ENCODE measurements at regions not wholly inside any gene's neighbourhood (a gene's known extent, or its start where the extent isn't known, plus 50 kb on each side); places are given as distances from the start of the nearest gene placed in this dataset.

DNA sequence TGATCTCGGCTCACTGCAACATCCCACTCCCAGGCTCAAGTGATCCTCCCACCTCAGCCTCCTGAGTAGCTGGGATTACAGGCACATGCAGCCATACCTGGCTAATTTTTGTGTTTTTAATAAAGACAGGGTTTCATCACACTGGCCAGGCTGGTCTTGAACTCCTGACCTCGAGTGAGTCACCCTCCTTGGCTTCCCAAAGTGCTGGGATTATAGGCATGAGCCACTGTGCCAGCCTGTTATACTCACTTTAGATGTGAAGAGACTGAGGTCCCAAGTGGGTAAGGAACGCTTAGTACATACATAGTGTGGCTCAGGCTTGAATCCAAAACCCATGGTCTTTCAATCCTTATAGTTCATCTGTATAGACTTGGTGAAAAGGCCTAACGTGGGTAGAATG, 63.7 kb upstream of the EPS8L3 start:
- DNase-seq (ENCODE audit: low read depth in 4 of 4, low spot score in 3 of 4): no peak

DNA sequence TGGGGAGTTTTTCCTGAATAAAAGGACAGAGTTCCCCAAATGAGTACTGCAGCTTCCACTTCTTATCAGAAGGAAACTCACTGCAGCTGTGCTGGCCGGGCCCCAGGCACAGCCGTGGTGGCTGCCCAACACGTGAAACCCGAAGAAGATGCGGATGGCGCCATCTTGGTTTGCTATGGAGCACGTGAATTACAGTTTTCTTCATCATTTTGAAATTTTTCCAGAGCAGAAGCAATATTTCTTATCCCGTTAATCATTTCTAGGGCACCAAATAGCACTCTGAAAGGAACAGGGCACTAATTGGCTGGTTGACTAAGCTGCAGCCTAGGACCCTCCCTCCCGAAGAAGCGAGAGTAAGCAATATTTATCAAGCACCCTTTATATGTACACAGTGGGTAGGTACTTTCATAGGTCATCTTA, 63.2 kb upstream of the EPS8L3 start:
- DNase-seq (ENCODE audit: low read depth in 4 of 4, low spot score in 3 of 4): no peak

DNA sequence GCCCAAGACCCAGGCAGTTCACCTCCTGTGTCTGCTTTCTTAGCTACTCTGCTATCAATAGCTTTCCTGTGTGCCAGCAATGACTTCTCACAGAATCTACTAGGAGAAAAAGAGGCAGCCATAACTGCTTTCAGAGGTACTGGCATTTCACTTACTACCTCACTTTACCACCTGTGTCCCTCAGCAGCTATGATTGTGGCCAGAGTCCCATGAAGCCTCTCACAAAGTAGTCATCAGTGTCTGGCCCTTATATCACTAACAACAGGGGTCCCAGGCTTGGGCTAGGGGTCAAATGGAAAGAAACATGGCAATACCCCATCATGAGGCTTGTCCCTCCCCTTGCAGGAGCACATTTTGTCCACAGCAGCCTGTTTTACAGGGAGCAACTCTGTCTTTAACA, 62.7 kb upstream of the EPS8L3 start:
- DNase-seq (ENCODE audit: low read depth in 4 of 4, low spot score in 3 of 4): no peak

DNA sequence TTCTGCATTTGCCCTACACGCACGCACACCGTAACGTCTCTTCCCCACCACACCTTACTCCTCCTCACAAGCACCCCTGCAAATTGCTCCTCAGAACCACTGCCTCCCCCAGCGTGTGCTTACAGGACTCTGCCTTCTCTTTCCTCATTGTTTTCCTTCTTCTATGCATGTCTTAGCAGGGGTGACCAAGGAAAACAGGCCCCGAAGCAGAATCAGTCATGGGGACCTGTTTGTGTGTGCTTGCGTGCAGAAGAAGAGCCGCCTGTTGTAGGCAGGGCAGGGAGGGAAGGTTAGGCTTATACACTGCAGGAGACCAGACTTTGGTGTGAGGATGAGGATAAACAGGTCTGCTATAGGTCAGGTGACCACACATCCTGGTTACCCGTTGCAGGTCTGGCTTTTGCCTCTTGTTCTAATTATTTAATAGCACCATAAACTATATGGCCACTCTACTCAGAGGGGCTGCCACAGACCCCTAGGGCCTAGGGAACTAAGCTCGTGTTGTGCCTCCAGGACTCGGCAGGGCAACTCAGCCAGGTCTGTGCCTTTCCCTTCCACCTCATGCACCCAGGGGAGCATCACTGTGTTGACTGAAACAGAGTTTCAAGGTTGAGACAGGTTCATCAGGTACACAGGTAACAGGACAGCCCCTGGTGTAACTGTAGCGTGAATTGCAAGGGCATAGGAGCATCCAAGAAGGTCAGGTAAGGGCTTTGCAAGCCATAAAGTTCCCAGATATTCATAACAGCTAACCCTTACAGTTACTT, 60.8 kb upstream of the EPS8L3 start:
- DNase-seq (ENCODE audit: low read depth in 4 of 4, low spot score in 3 of 4): no peak

DNA sequence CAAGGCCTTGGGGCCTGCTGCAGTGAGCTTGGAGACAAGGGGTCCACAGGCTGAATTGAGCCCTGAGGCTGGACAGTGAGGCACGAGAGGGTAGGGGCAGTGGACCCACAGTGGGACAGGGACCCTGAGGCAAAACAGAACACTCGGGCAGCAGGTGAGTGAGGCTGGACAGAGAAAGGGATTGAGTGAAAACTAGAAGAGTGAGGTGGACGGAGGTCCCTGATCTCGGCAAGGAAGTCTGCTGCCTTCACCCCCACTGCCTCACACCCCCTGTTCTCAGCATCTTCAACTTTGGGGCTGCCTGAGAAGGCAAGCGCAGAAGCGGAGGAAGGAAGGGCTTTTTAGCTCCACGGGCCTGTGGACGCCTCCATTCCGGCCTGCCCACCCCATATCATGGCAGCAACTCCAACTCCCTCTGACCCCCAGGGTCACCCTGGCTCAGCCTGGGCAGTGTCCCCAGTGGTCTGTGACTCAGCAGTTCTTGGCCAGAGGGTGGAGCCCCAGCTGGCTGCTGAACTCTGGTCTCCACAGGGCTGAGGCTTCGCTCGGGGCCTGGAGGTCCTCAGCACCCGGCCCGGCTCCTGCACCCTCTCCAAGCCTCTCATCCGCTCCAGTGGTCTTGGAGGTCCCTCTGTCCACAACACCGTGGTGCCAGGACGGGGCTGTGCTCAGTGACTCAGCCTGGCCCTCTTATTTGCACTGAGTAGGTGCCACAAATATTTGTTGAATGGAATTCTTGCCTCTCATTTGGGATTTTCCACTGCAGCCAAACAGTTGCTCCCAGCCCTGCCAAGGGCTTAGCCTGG, 60.0 kb upstream of the EPS8L3 start:
- DNase-seq (ENCODE audit: low read depth in 4 of 4, low spot score in 3 of 4): no peak

DNA sequence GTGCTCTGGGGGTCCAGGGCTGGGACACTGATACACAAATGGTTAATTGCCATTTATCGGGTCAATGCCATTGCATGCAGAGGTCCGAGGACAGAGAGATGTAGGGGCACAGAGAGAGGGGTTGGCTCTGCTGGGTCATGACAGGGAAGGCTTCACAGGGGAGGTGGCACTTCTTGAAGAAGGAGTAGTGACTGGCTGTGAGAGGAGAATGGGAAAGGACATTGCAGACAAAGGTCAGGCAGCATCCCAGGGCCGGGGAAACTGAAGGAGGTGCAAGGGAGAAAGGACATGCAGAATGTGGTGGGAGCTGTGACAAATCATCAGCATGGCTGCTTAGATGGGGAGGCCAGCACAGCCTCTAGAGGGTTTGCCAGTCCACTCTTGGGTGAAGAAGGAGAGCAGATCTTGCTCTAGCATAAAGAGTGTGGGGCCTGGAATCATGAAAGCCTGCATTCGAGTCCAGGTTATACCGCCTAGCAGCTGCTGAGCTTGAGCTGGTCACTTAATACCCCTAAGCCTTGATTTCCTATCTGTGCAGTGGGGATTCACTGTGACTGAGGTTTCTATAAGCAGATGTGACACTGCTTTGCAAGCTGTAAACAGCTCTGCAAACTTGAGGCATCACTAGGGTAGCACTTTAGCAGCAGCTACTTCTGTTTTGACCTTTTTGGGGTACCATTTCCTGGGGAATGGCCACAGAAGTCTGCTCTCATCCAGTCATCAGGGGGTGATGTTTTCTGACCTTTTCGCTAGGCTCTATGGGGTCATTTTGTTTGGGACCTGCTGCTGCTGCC, 59.2 kb upstream of the EPS8L3 start:
- no peak for DNase-seq (ENCODE audit: low read depth in 4 of 4, low spot score in 3 of 4)

DNA sequence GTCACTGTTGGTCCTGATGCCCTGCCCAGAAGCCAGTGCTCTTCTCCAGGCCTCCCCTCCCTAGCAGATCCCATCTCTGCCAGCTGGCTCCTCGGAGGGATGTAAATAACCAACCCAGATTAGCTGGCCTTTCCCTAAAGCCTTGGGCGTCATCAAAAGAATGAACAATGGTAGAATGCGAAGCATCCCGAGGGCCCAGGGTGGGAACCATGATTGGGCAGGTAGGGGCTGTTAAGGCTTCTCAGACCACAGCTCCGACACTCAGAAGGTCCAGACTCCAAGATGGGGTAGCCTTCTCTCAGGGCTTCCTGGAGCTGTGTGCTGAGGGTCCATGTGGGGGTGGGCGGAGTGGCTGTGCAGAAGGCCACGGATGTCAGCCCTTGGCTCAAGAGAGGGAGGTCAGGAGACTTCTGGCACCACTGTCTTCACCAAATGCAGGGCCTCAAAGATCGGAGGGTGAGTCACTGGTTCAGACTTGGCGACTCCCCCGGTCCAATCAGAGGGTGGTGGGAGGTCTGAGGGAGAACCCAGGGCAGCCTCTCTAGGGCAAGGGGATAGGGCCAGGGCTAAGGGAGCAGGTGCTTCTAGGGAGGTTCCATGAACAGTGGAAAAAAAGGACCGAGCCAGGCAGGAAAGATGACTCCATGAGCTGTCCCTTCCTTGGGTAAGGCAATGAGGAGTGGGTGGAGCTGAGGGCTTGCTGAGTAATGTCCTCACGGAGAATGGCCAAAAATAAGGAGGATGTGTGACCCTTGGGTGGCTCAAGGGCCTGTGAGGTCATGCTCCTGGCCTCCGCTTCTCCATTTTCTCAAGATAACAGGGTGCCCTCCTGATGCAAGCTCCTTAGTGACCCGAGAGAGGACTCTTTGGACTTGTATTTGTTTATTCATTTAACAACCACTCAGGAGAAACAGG, 58.4 kb upstream of the EPS8L3 start:
- DNase-seq (ENCODE audit: low read depth in 4 of 4, low spot score in 3 of 4): no peak

DNA sequence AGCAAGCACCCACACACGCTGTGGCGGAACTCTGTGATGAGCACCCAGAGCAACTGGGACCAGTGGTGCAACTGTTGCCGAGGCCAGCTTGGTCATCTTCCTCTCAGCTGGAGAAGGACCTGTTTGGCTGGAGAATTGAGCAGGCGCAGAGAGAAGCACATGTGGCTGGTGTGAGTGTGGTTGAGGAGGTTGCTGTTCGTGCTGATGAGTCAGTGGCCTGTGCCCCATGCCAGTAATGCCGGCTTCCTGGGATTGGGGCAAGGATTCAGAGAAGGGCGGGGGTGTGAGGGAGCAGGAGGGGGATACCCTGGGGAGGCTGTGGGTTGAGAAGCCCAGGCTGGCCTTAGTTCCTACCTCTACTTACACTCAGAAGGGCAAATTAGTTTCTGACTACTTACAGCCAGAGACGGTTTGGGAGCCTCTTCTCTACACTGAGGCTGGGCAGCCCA, 57.5 kb upstream of the EPS8L3 start:
- DNase-seq (ENCODE audit: low read depth in 4 of 4, low spot score in 3 of 4): no peak

DNA sequence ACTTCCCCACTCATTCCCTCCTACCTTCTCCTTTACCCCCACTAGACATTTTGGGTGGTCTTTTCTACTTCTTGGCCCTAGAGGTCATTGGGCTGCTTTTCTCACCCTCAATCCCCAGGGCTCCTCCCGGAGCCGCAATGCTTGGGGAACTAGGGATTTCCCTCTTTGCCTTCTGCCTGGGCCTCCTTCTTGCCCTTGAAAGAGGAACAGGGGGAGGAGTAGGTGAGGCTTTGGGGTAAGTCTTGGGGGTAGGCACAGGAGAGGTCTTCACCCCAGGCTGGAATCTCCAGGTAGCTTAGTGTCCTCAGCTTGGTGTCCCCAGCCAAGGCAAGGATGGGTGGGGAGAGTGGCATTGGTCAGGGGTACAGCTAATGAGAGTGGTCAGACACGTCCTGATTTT, 56.2 kb upstream of the EPS8L3 start:
- no peak for DNase-seq (ENCODE audit: low read depth in 4 of 4, low spot score in 3 of 4)

DNA sequence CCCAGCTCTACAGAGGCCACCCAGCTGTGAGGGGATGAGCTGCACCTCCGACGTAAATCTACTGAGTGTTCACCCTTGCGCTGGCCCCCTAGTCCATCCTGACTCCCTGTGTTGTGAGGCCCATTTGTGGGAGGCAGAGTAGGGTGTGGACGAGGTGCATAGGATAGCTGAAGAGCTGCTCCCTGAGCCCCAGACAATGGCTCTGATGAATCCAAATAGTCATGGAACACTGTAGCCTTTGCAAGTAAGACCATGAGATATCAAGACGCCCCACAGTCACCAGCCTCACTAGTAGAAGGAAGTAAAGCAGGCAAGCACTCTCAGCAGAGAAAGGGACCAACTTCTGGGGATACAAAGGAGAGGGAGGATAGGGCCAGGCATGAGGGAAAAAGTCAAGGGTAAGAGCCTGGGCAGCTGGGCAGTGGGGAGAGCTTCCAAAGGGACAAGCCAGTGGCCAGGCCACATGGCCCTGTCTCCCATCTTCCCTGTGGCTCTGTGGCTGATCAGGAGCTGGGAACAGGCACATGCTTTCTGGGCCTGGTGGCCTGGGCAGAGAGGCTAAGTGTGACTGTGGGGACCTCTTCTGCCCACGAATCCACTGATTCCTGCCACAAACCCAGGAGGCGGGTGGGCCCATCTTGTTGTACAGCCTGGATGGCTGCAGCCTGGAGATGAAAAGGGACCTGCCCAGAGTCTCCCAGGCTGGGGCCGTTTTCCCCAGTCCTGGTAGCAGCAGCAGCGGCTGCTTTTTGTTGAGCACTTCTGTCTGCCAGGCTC, 55.5 kb upstream of the EPS8L3 start:
- no peak for DNase-seq (ENCODE audit: low read depth in 4 of 4, low spot score in 3 of 4)

DNA sequence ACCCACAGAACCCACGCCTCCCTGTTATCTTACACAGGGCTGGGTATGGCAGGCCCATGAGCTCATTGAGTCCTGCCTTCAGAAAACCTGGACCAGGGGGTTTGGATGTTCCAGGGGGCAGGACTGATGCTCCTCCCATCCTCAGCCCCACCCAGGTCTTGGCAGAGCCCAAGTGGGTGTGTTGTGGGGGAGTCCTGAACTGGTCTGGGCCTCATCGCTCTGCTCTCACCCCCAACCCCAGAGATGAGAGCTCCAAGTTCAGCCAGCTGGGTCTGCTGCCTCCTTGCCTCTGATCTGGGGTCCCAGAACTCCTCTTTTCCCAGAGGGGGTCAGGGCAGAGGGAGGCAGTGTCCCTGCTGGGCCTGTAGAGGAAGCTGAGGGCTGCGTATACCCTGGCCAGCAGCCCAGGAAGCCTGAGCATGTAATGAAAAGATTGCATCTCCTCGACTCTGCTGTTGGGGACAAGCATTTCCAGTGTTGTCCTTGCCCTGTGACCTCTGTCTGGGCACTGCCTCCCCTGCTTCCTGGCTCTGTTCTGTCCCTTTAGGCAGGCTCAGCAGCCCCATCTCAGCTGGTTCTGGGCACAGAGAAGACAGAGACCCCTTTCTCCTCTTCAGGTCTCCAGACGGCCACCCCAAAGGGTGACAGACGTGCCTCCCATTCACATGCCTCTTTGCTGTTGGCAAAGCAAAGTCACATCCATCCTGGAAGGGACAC, 54.7 kb upstream of the EPS8L3 start:
- DNase-seq (ENCODE audit: low read depth in 4 of 4, low spot score in 3 of 4): no peak

DNA sequence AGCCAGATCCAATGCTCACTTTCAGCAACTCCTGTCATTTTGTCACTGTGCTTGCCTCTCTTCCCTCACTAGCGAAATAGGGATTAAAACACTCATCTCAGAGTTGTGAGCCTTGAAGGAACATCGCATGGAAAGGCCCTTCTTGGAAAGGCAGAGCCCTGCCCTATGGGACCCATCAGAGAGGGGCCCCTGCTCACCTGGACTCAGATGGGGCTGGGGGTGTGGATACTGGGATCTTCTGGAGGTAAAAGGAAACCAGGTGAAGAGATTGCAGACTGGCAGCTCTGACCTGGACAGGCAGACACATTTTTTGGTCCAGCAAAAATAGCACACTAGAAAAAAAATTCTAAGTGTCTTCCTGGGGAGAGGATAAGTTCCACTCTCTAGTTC, 54.2 kb upstream of the EPS8L3 start:
- no peak for DNase-seq (ENCODE audit: low read depth in 4 of 4, low spot score in 3 of 4)

DNA sequence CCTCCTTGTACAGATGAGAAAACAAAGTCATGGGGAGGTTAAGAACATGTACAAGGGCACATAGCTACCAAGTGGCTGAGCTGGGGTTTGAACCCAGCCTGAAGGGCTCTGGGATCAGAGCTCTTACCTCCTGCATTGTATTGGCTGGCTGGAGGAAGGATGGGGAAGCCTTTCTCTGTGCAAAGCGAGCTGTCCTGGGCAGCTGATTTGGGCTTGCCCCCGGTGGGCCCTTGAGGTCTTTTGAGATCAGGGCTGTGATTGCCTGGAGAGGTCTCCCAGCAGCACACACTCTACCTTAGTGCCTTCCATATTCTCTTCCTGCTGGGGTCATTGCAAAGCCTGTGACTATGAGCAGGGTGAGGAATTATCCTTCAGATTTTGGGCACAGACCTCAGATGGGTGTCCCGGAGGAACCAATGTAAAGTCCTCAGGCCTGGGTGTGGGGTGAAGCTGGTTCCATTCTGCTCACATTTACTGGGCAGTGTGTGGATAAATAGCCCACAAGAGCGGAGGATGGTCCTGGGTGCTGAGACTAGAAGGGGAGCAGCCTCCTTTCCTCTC, 53.3 kb upstream of the EPS8L3 start:
- DNase-seq (ENCODE audit: low read depth in 4 of 4, low spot score in 3 of 4): no peak

DNA sequence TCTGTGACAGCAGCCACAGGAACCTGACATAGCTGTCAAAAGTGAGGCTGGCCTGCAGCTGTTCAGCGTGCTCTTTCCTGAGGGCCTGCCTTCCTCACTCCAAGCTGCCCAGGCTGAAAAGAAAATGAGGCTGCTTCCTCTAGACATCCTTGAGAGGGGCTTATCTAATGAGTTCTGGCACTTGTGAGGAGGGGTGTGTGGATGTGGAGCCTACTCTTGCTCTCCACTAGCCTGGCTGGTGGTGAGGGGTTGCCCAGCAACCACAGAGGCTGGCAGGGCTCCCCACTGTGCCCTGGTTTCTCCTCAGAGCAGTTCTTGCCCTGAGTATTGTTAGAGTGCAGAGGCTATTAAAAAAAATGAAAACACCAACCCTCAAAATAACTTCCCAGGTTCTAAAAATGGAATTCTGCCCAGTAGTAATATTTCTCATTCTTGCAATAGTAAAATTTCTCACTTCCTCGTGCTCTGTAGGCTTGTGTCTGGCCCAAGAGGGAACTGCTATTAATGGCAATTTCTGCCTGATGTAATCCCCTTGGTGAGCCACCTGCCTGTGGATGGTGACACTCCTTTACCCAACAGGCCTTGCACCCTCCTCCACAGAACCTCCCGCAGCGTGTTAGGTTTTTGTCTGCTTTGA, 52.6 kb upstream of the EPS8L3 start:
- no peak for DNase-seq (ENCODE audit: low read depth in 4 of 4, low spot score in 3 of 4)

DNA sequence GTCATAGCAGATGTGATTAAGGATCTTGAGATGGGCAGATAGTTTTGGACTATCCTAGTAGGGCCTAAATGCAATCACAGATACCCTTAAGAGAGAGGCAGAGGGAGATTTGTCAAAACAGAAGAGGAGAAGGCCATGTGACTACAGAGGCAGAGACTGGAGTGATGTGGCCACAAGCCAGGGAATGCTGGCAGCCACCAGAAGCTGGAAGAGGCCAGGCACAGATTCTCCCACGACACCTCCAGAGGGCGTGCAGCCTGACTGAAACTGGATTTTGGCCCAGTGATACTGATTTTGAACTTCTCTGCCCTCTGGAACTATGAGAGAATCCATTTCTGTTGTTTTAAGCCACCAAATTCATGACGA, 52.1 kb upstream of the EPS8L3 start:
- no peak for DNase-seq (ENCODE audit: low read depth in 4 of 4, low spot score in 3 of 4)

DNA sequence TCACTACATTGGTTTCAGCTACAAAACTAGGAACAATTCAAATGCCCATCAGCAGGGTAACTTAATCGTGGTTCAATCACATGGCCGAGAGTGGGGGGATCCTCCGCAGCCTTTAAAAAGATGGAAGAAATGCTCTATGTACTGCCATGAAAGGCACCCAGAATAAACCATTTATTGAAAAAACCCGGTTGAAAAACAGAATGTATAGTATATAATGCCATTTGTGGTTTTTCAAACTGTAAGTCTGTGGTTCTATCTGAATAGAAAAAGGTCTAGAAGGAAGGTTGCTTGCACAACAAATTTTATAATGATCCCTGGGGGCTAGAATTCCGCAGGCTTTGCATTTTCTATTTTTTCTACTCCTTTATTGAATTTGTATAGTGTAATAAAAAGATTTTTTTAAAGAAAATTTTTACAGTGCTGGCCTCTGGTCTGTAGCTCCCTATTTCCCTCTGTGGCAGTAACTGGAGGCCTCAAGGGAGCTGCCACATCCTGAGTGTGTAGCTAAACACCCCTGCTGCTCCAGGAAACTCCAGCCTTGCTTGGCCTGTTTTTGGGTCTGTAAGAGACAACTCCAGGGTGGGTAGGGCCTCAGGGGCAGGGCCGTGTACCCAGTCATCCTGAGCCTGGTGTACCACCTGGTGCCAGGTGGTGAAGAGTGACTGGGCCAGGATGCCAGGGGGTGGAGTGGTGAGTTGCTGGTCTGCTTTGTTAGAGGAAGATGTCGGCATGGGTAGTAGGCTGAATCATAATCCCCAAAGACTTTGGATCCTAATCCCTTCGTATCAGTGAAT, 51.5 kb upstream of the EPS8L3 start:
- DNase-seq (ENCODE audit: low read depth in 4 of 4, low spot score in 3 of 4): no peak

DNA sequence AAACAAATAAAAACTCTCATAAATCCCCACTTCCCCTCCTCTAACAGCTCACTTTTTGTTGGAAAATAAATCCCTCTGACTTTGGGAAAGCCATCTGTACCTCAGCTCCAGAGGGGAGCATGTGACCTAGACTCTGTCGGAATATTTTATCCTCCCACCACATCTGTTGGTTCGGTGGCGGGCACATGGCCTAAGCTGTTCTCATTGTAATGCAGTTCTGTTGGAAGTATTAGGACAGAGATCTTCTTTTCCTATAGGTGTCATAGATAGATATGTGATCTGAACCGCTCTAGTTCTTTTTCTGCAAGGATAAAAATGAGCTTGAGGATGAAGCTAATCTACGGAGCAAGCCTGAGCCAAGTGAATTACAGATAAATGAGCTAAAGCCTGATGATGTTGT, 50.5 kb upstream of the EPS8L3 start:
- DNase-seq (ENCODE audit: low read depth in 4 of 4, low spot score in 3 of 4): no peak
